Neural cell (in vitro differentiated cells): ENCODE measurements at regions not wholly inside any gene's neighbourhood (a gene's known extent, or its start where the extent isn't known, plus 50 kb on each side); places are given as distances from the start of the nearest gene placed in this dataset.

Source experiments
- H2AFZ ChIP-seq: fragments of 200-600, 300-800 bp; sonication (generic), shearing (Covaris generic); 2 replicates; pipeline ENCODE4 v1.6.0; 2014; ENCODE audit warnings: low read depth, mild to moderate bottlenecking, antibody characterized with exemption, low read length, moderate library complexity
- H3F3A ChIP-seq: fragments of 200-600 bp; shearing (Covaris generic); 2 replicates; pipeline ENCODE4 v1.6.1; 2016; ENCODE audit warnings: mild to moderate bottlenecking, moderate library complexity, mixed read lengths, antibody characterized with exemption, low read length; ENCODE audit not compliant: insufficient read depth, poor library complexity, severe bottlenecking
- H3K27ac ChIP-seq: fragments of 200-600, 300-800 bp; sonication (generic), shearing (Covaris generic); 2 replicates; pipeline ENCODE4 v1.5.1; 2014; ENCODE audit warnings: mild to moderate bottlenecking, low read length, moderate library complexity
- H3K27me3 ChIP-seq: fragments of 300-800, 200-600 bp; sonication (generic), shearing (Covaris generic); 2 replicates; pipeline ENCODE4 v1.6.0; 2014; ENCODE audit warnings: mild to moderate bottlenecking, low read depth, low read length, moderate library complexity; ENCODE audit not compliant: insufficient read depth
- H3K36me3 ChIP-seq: fragments of 300-800, 200-600 bp; sonication (generic), shearing (Covaris generic); 2 replicates; pipeline ENCODE4 v1.5.1; 2014; ENCODE audit warnings: mild to moderate bottlenecking, antibody characterized with exemption, low read length, moderate library complexity; ENCODE audit not compliant: insufficient read depth
- H3K4me2 ChIP-seq: fragments of 300-800, 200-600 bp; sonication (generic), shearing (Covaris generic); 2 replicates; pipeline ENCODE4 v1.6.0; 2014; ENCODE audit warnings: mild to moderate bottlenecking, low read length
- H3K4me3 ChIP-seq: fragments of 300-800, 200-600 bp; sonication (generic), shearing (Covaris generic); 2 replicates; pipeline ENCODE4 v1.5.1; 2014; ENCODE audit warnings: mild to moderate bottlenecking, low read length, moderate library complexity
- H3K79me2 ChIP-seq: fragments of 200-600 bp; shearing (Covaris generic); replicated peaks from 2 replicates; pipeline ENCODE4 v1.6.0; 2014; ENCODE audit warnings: mild to moderate bottlenecking, low read length, moderate library complexity; ENCODE audit not compliant: insufficient read depth
- H3K9ac ChIP-seq: fragments of 300-800, 200-600 bp; sonication (generic), shearing (Covaris generic); 2 replicates; pipeline ENCODE4 v1.6.1; 2016; ENCODE audit warnings: mild to moderate bottlenecking, low read length, mixed read lengths
- H3K9me2 ChIP-seq: fragments of 200-600 bp; shearing (Covaris generic); 2 replicates; pipeline ENCODE4 v1.6.1; 2016; ENCODE audit warnings: mild to moderate bottlenecking, low read length, mixed read lengths; ENCODE audit not compliant: insufficient read depth
- H3K9me3 ChIP-seq: fragments of 200-600, 300-800 bp; sonication (generic), shearing (Covaris generic); 2 replicates; pipeline ENCODE4 v1.6.1; 2016; ENCODE audit warnings: mild to moderate bottlenecking, mixed run types, low read length, moderate library complexity, mixed read lengths
- H4K20me1 ChIP-seq: fragments of 200-600 bp; shearing (Covaris generic); 2 replicates; pipeline ENCODE4 v1.6.1; 2016; ENCODE audit warnings: mild to moderate bottlenecking, mixed run types; ENCODE audit not compliant: insufficient read depth
- EP300 ChIP-seq: fragments of 450-650 bp; conservative IDR thresholded peaks from 2 replicates; pipeline ENCODE4 v1.6.1; 2014; ENCODE audit warnings: antibody characterized with exemption, mild to moderate bottlenecking, moderate library complexity; ENCODE audit not compliant: poor library complexity, severe bottlenecking
- EZH2 ChIP-seq: fragments of 200-600, 300-800 bp; shearing (Covaris generic), sonication (generic); IDR thresholded peaks from 2 replicates; pipeline ENCODE4 v1.6.1; 2014; ENCODE audit warnings: antibody characterized with exemption, low read length, borderline replicate concordance, mild to moderate bottlenecking; ENCODE audit not compliant: insufficient read depth, poor library complexity, severe bottlenecking
- MXI1 ChIP-seq: fragments of 450-650 bp; conservative IDR thresholded peaks from 2 replicates; pipeline ENCODE4 v1.6.1; 2014; ENCODE audit warnings: antibody characterized with exemption, mild to moderate bottlenecking; ENCODE audit not compliant: poor library complexity, severe bottlenecking
- POLR2AphosphoS5 ChIP-seq: IDR thresholded peaks from 2 replicates; pipeline ENCODE4 v1.6.1; 2012
- RAD21 ChIP-seq: fragments of 450-650 bp; conservative IDR thresholded peaks from 2 replicates; pipeline ENCODE4 v1.6.1; 2014; ENCODE audit warnings: antibody characterized with exemption, mild to moderate bottlenecking, moderate library complexity
- REST ChIP-seq: IDR thresholded peaks from 2 replicates; pipeline ENCODE4 v1.6.1; 2012; ENCODE audit warnings: borderline replicate concordance
- SMC3 ChIP-seq: fragments of 450-650 bp; conservative IDR thresholded peaks from 2 replicates; pipeline ENCODE4 v1.6.1; 2014; ENCODE audit warnings: antibody characterized with exemption, mild to moderate bottlenecking, moderate library complexity; ENCODE audit not compliant: poor library complexity
- TAF1 ChIP-seq: IDR thresholded peaks from 2 replicates; pipeline ENCODE4 v1.6.1; 2012; ENCODE audit warnings: low read depth
- TF ChIP-seq, protein P1 (sequence below): fragments of 450-650 bp; IDR thresholded peaks from 2 replicates; pipeline ENCODE4 v1.5.1; 2014; ENCODE audit warnings: antibody characterized with exemption, mild to moderate bottlenecking, moderate library complexity; ENCODE audit not compliant: poor library complexity, severe bottlenecking

- Histone ChIP-seq H3K27me3 (no peaks in the 10 kb centered on the region), H4K20me1 (no peaks in the 10 kb centered on the region), H3K27ac (peak overlapping the region; percentile 64), H2AFZ (no peak overlapping the region), H3K9me3 (no peaks in the 10 kb centered on the region), H3K79me2 (no peaks in the 10 kb centered on the region), H3K4me2 (no peak overlapping the region), H3K9me2 (no peaks in the 10 kb centered on the region), H3K9ac (no peak overlapping the region), H3K4me3 (peak overlapping the region; percentile 3), H3F3A (no peaks in the 10 kb centered on the region), H3K36me3 (no peaks in the 10 kb centered on the region)
- TF ChIP-seq, protein P1, sequence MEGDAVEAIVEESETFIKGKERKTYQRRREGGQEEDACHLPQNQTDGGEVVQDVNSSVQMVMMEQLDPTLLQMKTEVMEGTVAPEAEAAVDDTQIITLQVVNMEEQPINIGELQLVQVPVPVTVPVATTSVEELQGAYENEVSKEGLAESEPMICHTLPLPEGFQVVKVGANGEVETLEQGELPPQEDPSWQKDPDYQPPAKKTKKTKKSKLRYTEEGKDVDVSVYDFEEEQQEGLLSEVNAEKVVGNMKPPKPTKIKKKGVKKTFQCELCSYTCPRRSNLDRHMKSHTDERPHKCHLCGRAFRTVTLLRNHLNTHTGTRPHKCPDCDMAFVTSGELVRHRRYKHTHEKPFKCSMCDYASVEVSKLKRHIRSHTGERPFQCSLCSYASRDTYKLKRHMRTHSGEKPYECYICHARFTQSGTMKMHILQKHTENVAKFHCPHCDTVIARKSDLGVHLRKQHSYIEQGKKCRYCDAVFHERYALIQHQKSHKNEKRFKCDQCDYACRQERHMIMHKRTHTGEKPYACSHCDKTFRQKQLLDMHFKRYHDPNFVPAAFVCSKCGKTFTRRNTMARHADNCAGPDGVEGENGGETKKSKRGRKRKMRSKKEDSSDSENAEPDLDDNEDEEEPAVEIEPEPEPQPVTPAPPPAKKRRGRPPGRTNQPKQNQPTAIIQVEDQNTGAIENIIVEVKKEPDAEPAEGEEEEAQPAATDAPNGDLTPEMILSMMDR, result no peak
- TF ChIP-seq POLR2AphosphoS5, result peak; percentile 23
Measured at GRCh38 chr6:47132724-47133123, 90.6 kb upstream of the ADGRF1 start.

GRCh38 chr6:47131773-47132172 lies 89.6 kb upstream of the ADGRF1 start:
- H3K27me3 ChIP-seq, result no peaks in the 10 kb centered on the region
- H3K79me2 ChIP-seq, result no peaks in the 10 kb centered on the region
- TF ChIP-seq MXI1 (no peak), EP300 (no peak), POLR2AphosphoS5 (no peak), TAF1 (no peak), SMC3 (no peak)
- TF ChIP-seq, protein P1, result no peak
- no peaks in the 10 kb centered on the region for H3F3A ChIP-seq
- H2AFZ ChIP-seq, result no peak overlapping the region
- no peak overlapping the region for H3K9ac ChIP-seq
- H3K4me2 ChIP-seq, result no peak overlapping the region
- no peaks in the 10 kb centered on the region for H3K9me3 ChIP-seq
- no peak overlapping the region for H3K27ac ChIP-seq
- no peak overlapping the region for H3K4me3 ChIP-seq
- no peaks in the 10 kb centered on the region for H3K36me3 ChIP-seq
- H3K9me2 ChIP-seq, result no peaks in the 10 kb centered on the region
- no peaks in the 10 kb centered on the region for H4K20me1 ChIP-seq

GRCh38 chr6:47130086-47130485 lies 88.0 kb upstream of the ADGRF1 start:
- Histone ChIP-seq H3F3A (no peaks in the 10 kb centered on the region), H3K9me3 (no peaks in the 10 kb centered on the region), H4K20me1 (no peaks in the 10 kb centered on the region), H3K36me3 (no peaks in the 10 kb centered on the region), H3K79me2 (no peaks in the 10 kb centered on the region), H3K9me2 (no peaks in the 10 kb centered on the region), H3K9ac (no peak overlapping the region), H3K27me3 (no peaks in the 10 kb centered on the region), H3K4me3 (no peak overlapping the region), H2AFZ (no peak overlapping the region), H3K27ac (no peak overlapping the region), H3K4me2 (no peak overlapping the region)
- TF ChIP-seq MXI1 (no peak), RAD21 (no peak), POLR2AphosphoS5 (no peak), TAF1 (no peak), SMC3 (no peak), EP300 (no peak), EZH2 (no peak), REST (no peak)
- TF ChIP-seq, protein P1, result no peak
